Neutrophil (primary cell): ENCODE measurements at regions not wholly inside any gene's neighbourhood (a gene's known extent, or its start where the extent isn't known, plus 50 kb on each side); places are given as distances from the start of the nearest gene placed in this dataset.

Experiments used
- H3K27ac ChIP-seq: fragments of 200-600 bp; sonication (generic); 2 replicates; pipeline ENCODE4 v1.5.1; 2016; ENCODE audit warnings: mild to moderate bottlenecking, moderate library complexity
- H3K27me3 ChIP-seq: fragments of 200-600 bp; sonication (generic); 2 replicates; pipeline ENCODE4 v1.6.0; 2016; ENCODE audit warnings: mild to moderate bottlenecking
- H3K36me3 ChIP-seq: fragments of 200-600 bp; sonication (generic); 2 replicates; pipeline ENCODE4 v1.5.1; 2017
- H3K4me1 ChIP-seq, 2 experiments: fragments of 200-600 bp in 1 of 2; sonication (generic) in 1 of 2; 1 replicate in 1 of 2; 2 replicates in 1 of 2; pipeline versions ENCODE4 v1.5.1 to v1.6.1; 2013 to 2016; ENCODE audit warnings: low read depth in 1 of 2, low read length in 1 of 2, mild to moderate bottlenecking in 1 of 2, moderate library complexity in 1 of 2; ENCODE audit not compliant: control insufficient read depth in 1 of 2, insufficient read depth in 1 of 2
- H3K4me3 ChIP-seq, 2 experiments: fragments of 200-600 bp in 1 of 2; sonication (generic) in 1 of 2; 1 replicate in 1 of 2; 2 replicates in 1 of 2; pipeline ENCODE4 v1.5.1; 2013 to 2016; ENCODE audit warnings: low read depth in 1 of 2, low read length in 1 of 2, mild to moderate bottlenecking in 1 of 2, moderate library complexity in 1 of 2
- H3K9me3 ChIP-seq: fragments of 200-600 bp; sonication (generic); 2 replicates; pipeline ENCODE4 v1.5.1; 2016
- TF ChIP-seq, protein P1 (sequence below): fragments of 200-600 bp; sonication (generic); IDR thresholded peaks from 2 replicates; pipeline ENCODE4 v1.5.1; 2016; ENCODE audit warnings: antibody characterized with exemption

DNA sequence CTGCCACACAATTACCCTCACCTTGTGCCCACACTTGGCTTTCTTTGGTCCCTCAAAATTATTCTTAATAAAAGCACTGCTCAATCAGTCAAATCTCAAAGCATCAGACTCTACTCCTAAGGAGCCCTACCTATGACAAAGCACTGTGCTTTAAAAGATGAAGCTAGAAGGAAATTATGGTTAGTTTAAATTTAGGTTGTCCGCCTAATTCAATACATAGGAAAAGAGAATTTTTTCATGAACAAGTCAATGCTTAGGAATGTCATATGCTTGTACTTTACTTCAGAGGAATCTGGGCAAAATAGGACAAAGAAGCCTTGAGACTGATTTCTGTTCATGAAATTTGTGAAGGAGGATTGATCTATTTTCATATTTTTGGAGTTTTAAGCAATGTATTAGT lies 726.4 kb upstream of the CDH2 start:
- no peaks in the 10 kb centered on the region for H3K27me3 ChIP-seq
- H3K27ac ChIP-seq, result no peak overlapping the region
- TF ChIP-seq, protein P1, sequence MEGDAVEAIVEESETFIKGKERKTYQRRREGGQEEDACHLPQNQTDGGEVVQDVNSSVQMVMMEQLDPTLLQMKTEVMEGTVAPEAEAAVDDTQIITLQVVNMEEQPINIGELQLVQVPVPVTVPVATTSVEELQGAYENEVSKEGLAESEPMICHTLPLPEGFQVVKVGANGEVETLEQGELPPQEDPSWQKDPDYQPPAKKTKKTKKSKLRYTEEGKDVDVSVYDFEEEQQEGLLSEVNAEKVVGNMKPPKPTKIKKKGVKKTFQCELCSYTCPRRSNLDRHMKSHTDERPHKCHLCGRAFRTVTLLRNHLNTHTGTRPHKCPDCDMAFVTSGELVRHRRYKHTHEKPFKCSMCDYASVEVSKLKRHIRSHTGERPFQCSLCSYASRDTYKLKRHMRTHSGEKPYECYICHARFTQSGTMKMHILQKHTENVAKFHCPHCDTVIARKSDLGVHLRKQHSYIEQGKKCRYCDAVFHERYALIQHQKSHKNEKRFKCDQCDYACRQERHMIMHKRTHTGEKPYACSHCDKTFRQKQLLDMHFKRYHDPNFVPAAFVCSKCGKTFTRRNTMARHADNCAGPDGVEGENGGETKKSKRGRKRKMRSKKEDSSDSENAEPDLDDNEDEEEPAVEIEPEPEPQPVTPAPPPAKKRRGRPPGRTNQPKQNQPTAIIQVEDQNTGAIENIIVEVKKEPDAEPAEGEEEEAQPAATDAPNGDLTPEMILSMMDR, result no peak
- H3K4me1 ChIP-seq, result no peaks in the 10 kb centered on the region
- no peaks in the 10 kb centered on the region for H3K9me3 ChIP-seq
- no peak overlapping the region for H3K4me3 ChIP-seq
- no peaks in the 10 kb centered on the region for H3K36me3 ChIP-seq

DNA sequence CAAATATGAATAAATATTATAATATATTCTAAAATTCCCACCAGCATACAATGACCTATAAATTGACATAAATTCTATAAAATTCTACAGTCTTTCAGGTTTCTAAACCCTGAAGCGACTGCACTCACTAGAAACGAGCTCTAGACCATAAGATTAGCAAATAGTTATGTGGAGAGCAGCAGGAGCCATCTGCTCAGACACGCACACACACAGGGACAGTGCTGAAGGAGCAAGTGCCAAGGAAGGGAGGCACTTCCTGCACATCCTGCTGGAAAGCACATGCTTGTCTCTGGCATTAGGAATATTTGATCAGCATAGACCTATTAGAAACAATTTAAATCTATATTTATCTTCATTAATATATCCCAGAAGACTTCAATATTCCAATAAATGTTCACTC lies 713.9 kb upstream of the CDH2 start:
- H3K36me3 ChIP-seq, result no peaks in the 10 kb centered on the region
- no peak overlapping the region for H3K27ac ChIP-seq
- no peaks in the 10 kb centered on the region for H3K27me3 ChIP-seq
- no peak overlapping the region for H3K4me3 ChIP-seq
- H3K9me3 ChIP-seq, result no peaks in the 10 kb centered on the region
- H3K4me1 ChIP-seq, result no peaks in the 10 kb centered on the region
- TF ChIP-seq, protein P1, result no peak

DNA sequence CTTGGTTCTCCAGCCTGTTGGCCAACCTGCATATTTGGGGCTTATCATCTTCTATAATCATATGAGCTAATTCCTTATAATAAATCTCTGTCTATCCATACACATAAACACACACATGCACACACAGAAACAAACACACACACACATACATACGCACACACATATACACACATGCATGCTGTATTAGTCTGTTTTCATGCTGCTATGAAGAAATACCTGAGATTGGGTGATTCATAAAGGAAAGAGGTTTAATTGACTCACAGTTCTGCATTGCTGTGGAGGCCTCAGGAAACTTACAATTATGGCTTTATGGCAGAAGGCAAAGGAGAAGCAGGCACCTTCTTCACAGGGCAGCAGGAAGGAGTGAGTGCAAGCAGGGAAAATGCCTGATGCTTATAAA lies 707.4 kb upstream of the CDH2 start:
- Histone ChIP-seq H3K9me3 (no peaks in the 10 kb centered on the region), H3K4me1 (no peaks in the 10 kb centered on the region), H3K36me3 (no peaks in the 10 kb centered on the region), H3K4me3 (no peak overlapping the region), H3K27me3 (no peaks in the 10 kb centered on the region), H3K27ac (no peak overlapping the region)
- TF ChIP-seq, protein P1, result no peak

DNA sequence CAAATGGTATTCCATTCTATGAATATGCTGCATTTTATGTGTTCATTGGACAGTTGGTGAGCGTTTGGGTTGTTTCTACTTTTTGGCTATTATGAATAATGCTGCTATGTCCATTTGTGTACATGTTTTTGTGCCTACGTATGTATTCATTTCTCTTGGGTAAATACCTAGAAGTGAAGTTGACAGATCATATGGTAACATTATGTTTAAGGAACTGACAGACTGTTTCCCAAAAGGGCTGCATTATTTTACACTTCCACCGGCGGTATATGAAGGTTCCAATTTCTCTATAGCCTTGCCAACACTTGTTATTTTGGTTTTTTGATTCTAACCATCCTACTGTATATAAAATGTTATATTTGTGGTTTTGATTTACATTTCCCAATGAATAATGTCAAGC lies 703.9 kb upstream of the CDH2 start:
- TF ChIP-seq, protein P1, result no peak
- Histone ChIP-seq H3K27ac (no peak overlapping the region), H3K27me3 (no peaks in the 10 kb centered on the region), H3K4me3 (no peak overlapping the region), H3K36me3 (no peaks in the 10 kb centered on the region), H3K9me3 (no peaks in the 10 kb centered on the region), H3K4me1 (no peaks in the 10 kb centered on the region)

DNA sequence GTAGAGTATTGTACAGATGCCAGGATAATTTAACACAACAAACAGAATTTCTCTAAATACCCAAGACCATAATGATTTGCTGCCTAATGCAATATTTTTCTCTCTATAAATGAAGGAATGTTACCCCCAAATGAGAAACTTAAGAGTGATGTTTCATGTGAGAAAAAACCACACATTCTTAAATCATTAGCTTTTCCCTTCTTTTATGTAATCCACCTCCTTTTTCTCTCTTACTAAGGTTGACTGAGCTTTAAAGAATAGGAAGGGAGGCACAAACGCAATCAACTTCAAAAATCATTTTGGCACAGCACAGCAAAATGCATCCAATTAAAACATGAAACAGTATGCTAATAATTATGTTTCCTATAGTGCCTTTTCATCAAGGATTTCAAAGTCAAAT lies 698.1 kb upstream of the CDH2 start:
- no peak overlapping the region for H3K27ac ChIP-seq
- H3K27me3 ChIP-seq, result no peaks in the 10 kb centered on the region
- H3K9me3 ChIP-seq, result no peaks in the 10 kb centered on the region
- H3K4me3 ChIP-seq, result no peak overlapping the region
- no peaks in the 10 kb centered on the region for H3K4me1 ChIP-seq
- no peaks in the 10 kb centered on the region for H3K36me3 ChIP-seq
- TF ChIP-seq, protein P1, result no peak

DNA sequence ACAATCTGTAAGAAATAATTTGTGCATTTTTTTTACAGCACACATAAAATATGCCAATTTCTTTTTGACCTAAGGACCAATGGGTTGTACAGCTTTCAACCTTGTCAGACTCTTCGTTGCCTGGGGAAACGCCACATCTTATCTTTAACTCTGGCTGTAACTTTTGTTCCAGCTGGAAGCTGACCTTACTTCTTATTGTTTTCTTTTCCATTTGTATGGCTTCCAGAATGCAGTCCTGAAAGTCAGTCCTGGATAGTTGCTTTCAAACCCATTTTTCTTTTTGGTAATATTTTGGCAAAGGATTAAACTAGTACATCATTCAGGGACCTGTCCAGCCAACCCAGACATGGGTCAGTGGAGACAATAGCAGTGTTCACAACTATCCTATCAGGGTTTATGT lies 686.5 kb upstream of the CDH2 start:
- Histone ChIP-seq H3K27ac (no peak overlapping the region), H3K27me3 (no peaks in the 10 kb centered on the region), H3K4me3 (no peak overlapping the region), H3K36me3 (no peaks in the 10 kb centered on the region), H3K9me3 (no peaks in the 10 kb centered on the region), H3K4me1 (no peaks in the 10 kb centered on the region)
- TF ChIP-seq, protein P1, result no peak
